ENCODE measurements at regions not wholly inside any gene's neighbourhood (a gene's known extent, or its start where the extent isn't known, plus 50 kb on each side); places are given as distances from the start of the nearest gene placed in this dataset.

GRCh38 chr6:126632271-126632670 lies 292.4 kb downstream of the CENPW start:
- H3K9me3 Mint-ChIP-seq (ENCODE audit: low read depth), result peaks cover 3% of the 10 kb centered on the region
- H3K4me1 Mint-ChIP-seq (ENCODE audit: low read depth), result no peaks in the 10 kb centered on the region
- H3K27me3 Mint-ChIP-seq (ENCODE audit: low read depth), result no peaks in the 10 kb centered on the region
- DNase-seq (ENCODE audit: low spot score), result no peak
- H3K4me3 Mint-ChIP-seq (ENCODE audit: unreplicated experiment), result no peak overlapping the region
- TF ChIP-seq CTCF (IDR thresholded peaks at IDR 0.05), result no peak
- H3K36me3 Mint-ChIP-seq (ENCODE audit: low read depth), result no peaks in the 10 kb centered on the region
- H3K27ac Mint-ChIP-seq (ENCODE audit: unreplicated experiment), result no peak overlapping the region

GRCh38 chr6:126633373-126633772 lies 293.5 kb downstream of the CENPW start:
- Mint-ChIP-seq H3K9me3 (ENCODE audit: low read depth) (peaks cover 3% of the 10 kb centered on the region), H3K27ac (ENCODE audit: unreplicated experiment) (no peak overlapping the region), H3K27me3 (ENCODE audit: low read depth) (no peaks in the 10 kb centered on the region), H3K4me1 (ENCODE audit: low read depth) (no peaks in the 10 kb centered on the region), H3K36me3 (ENCODE audit: low read depth) (no peaks in the 10 kb centered on the region), H3K4me3 (ENCODE audit: unreplicated experiment) (no peak overlapping the region)
- no peak for DNase-seq (ENCODE audit: low spot score)
- no peak for TF ChIP-seq CTCF (IDR thresholded peaks at IDR 0.05)

- no peaks in the 10 kb centered on the region for H3K36me3 Mint-ChIP-seq (ENCODE audit: low read depth)
- DNase-seq (ENCODE audit: low spot score), result no peak
- no peaks in the 10 kb centered on the region for H3K4me1 Mint-ChIP-seq (ENCODE audit: low read depth)
- no peak overlapping the region for H3K4me3 Mint-ChIP-seq (ENCODE audit: unreplicated experiment)
- H3K27ac Mint-ChIP-seq (ENCODE audit: unreplicated experiment), result no peak overlapping the region
- TF ChIP-seq CTCF (IDR thresholded peaks at IDR 0.05), result no peak
- peaks cover 3% of the 10 kb centered on the region for H3K27me3 Mint-ChIP-seq (ENCODE audit: low read depth)
- no peaks in the 10 kb centered on the region for H3K9me3 Mint-ChIP-seq (ENCODE audit: low read depth)
These were observed 300.4 kb downstream of the CENPW start for GRCh38 chr6:126640356-126640755.

GRCh38 chr6:126640921-126641320 lies 301.0 kb downstream of the CENPW start:
- Mint-ChIP-seq H3K9me3 (ENCODE audit: low read depth) (no peaks in the 10 kb centered on the region), H3K36me3 (ENCODE audit: low read depth) (no peaks in the 10 kb centered on the region), H3K27ac (ENCODE audit: unreplicated experiment) (no peak overlapping the region), H3K4me1 (ENCODE audit: low read depth) (no peaks in the 10 kb centered on the region), H3K4me3 (ENCODE audit: unreplicated experiment) (no peak overlapping the region), H3K27me3 (ENCODE audit: low read depth) (peaks cover 5% of the 10 kb centered on the region)
- no peak for DNase-seq (ENCODE audit: low spot score)
- no peak for TF ChIP-seq CTCF (IDR thresholded peaks at IDR 0.05)

- Mint-ChIP-seq H3K9me3 (ENCODE audit: low read depth) (no peaks in the 10 kb centered on the region), H3K4me1 (ENCODE audit: low read depth) (no peaks in the 10 kb centered on the region), H3K36me3 (ENCODE audit: low read depth) (no peaks in the 10 kb centered on the region), H3K27me3 (ENCODE audit: low read depth) (peaks cover 6% of the 10 kb centered on the region), H3K27ac (ENCODE audit: unreplicated experiment) (no peak overlapping the region), H3K4me3 (ENCODE audit: unreplicated experiment) (no peak overlapping the region)
- TF ChIP-seq CTCF (IDR thresholded peaks at IDR 0.05), result no peak
- no peak for DNase-seq (ENCODE audit: low spot score)
These were observed 301.7 kb downstream of the CENPW start for GRCh38 chr6:126641641-126642040.
